HG02884 (cell line): ENCODE measurements at regions not wholly inside any gene's neighbourhood (a gene's known extent, or its start where the extent isn't known, plus 50 kb on each side); places are given as distances from the start of the nearest gene placed in this dataset.
"Not testable (repeated sequence)": the region's sequence is repeated elsewhere in the genome, so short reads cannot be mapped to it uniquely, and the experiment has no call there.

ENCODE experiments used
- ATAC-seq: cut with Tn5 transposase; IDR thresholded peaks from one replicate; pipeline ENCODE4 v1.9.1; 2021; ENCODE audit warnings: mild to moderate bottlenecking, moderate library complexity; ENCODE audit not compliant: unreplicated experiment

DNA sequence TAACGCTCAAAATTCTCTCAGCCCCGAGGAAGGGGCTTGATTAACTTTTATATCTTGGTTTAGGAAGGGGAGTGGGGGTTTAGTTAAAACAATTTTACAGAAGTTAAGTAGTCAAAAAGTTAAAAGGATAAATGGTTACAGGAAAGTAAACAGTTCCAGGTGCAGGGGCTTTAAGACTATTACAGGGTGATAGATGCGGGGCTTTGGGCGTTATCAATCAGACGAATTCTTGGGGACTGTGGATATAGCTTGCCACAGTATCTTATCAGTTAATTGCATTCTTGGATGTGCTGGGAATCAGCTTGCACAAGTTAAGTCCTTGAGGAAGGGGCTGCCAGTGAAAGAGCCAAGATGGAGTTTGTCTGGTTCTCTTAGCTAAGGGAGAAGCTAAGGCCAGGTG lies 616.2 kb downstream of the XPNPEP1 start:
- ATAC-seq, result not testable (repeated sequence)

DNA sequence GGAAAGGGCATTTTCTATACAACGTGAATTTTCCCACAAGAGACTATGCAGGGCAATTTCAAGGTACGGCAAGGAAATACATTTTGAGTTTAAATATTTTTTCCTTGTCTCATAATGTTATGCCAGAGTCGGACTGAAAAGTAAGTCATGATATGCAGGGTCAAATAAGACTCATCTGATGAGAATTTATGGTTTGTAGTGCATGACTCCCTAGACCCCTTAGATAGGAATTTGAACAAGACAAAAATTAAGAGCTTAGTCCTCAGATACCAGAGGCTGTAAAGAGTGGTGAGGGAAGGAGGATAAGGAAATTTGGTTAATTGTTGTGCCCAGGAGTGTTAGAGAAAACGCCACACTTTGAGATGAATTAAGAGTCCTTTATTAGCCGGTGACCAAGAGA lies 616.6 kb downstream of the XPNPEP1 start:
- no peak for ATAC-seq

DNA sequence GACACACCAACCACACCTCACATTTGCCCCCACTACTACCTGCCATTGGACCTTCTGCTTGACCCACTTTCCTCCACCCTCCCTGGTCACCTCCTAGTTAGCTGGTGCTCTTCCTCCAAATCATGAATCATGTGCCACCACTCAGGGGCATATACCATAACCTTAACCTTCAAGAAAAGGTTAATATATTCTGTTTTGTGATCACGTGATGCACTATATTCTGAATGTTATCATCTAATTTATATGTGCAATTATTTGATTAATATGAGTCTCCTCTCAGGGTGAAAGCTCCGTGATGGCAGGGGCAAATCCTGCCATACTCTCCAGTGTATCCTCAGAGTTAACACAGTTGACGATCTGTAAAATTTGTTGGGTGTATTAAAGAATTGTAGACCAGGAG lies 635.5 kb downstream of the XPNPEP1 start:
- no peak for ATAC-seq

DNA sequence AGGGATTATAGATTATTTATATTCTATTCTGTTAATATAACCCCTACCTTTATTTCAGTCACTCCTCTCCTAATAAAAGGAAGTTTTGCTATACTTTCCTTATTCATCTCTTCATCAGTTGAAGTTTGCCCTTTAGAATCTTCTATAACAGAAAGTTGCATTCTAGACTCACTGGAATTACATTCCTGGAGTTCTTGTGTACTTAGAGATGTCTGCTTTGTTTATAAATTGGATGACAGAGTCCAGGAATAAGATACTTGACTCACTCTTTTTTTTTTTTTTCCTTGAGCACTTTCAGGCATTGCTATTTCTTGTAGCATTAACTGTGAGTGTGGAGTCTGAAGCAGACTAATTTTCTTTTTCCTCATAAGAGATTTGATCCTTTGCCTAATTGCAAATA lies 640.8 kb downstream of the XPNPEP1 start:
- ATAC-seq, result no peak

DNA sequence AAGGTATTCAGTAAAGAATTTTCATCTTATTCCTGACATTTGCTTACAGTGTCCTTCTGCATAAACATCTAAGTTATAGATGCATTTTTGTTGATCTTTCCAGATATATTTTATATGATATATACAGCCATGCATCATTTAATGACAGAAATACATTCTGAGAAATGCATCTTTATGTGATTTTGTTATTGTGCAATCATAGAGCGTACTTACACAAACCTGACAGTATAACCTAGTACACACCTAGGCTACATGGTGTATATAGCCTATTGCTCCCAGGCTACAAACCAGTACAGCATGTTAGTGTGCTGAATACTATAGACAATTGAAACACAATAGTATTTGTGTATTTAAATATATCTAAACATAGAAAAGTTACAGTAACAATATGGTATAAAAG lies 642.0 kb downstream of the XPNPEP1 start:
- no peak for ATAC-seq

DNA sequence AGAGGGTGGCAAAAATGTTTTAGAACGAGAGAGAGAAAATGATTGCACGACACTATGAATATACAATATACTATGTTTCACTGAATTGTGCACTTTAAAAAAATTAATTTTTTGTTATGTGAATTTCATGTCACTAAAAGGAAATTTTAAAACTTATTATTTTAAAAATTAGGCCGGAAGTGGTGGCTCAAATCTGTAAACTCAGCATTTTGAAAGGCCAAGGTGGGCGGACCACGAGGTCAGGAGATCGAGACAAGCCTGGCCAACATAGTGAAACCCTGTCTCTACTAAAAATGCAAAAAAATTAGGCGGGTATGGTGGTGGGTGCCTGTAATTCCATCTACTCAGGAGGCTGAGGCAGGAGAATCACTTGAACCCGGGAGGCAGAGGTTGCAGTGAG lies 642.5 kb downstream of the XPNPEP1 start:
- no peak for ATAC-seq

DNA sequence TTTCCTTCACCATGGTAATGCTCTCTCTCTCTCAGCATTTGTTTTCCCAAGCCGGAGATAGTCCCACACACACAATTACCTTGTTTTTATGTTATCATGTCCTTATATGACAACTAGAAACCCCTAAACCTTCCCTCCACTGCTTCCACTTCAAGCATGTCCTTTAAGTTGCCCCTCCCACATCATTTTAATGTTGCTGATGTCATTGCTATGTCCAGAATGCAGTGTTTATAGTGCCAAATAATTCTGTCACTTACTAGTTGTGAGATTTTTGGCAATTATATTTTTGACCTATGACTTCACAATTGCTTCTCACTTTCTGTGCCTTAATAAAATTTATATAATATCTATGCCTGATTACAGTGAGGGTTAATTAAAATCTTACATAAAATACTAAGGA lies 645.9 kb downstream of the XPNPEP1 start:
- ATAC-seq, result no peak

DNA sequence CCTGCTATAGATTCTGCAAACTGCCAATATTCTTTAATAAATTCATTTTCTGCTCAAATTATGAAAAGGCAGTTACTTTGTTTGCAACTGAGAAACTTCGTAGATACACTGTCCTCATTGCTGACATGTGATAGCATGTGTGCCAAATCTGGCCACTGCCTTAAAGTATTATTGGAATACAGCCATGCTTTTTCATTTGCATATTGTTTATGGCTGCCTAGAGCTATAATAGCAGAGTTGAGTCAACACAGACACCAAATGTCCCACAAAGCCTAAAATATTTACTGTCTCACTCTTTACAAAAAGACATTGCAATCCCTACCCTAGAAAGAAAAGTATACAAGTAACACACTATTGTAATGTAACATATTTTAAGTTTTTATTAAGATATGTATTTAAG lies 647.4 kb downstream of the XPNPEP1 start:
- ATAC-seq, result no peak

DNA sequence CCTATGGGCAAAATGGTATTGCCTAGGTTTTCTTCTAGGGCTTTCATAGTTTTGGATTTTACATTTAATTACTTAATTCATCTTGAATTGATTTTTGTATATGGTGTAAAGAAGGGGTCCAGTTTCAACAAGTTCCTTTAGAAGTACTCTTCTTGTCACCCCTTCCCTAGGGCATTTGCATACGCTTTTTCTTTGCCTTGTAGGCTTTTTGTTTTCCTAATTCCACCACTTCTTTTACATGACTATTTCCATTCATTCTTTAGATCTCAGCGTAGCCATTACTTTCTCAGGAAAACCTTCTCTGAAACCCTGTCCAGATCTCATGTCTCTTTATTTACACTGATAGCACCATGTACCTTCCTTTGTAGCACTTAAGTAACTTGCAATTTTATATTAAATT lies 648.6 kb downstream of the XPNPEP1 start:
- no peak for ATAC-seq

DNA sequence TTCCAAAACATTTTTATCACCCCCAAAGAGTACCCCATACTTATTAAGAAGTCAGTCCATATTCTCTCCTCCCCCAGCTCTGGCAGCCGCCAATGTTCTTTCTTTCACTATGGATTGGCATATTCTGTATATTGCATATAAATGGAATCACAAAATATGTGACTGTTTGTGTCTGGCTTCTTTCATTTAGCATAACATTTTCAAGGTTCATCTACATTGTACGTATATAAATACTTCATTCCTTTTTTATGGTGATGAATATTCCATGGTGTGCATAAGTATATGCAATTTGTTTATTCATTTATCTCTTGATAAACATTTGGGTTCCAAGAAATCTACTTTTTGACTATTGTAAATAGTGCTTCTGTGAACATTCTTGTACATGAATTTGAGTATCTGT lies 653.1 kb downstream of the XPNPEP1 start:
- no peak for ATAC-seq

DNA sequence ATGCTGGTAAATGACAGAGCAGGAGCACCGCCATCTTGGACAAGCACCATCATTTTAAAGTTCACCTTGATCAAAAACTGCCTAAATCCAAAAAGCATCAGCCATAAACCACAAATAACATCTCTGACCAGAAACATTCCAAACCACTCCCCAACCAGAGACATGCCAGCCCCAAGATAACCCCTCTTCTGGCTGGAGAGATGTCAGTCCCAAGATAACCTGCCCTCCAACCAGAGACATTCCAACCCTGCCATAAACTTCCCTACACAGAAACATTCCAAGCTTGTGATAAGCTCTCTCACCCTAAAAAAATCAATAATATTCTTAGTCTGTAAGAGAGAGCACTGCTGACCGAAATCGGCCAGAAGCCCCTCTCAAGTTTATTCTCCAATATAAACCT lies 659.3 kb downstream of the XPNPEP1 start:
- no peak for ATAC-seq

DNA sequence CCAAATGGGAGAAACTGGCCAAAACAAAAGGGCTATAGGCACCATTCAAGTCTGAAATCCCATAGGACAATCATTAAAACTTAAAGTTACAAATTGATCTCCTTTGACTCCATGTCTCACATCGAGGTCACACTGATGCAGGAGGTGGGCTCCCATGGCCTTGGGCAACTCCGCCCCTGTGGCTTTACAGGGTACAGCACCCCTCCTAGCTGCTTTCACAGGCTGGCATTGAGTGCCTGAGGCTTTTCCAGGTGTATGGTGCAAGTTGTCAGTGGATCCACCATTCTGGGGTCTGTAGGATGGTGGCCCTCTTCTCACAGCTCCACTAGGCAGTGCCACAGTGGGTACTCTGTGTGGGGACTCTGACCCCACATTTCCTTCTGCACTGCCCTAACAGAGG lies 662.1 kb downstream of the XPNPEP1 start:
- ATAC-seq, result no peak

DNA sequence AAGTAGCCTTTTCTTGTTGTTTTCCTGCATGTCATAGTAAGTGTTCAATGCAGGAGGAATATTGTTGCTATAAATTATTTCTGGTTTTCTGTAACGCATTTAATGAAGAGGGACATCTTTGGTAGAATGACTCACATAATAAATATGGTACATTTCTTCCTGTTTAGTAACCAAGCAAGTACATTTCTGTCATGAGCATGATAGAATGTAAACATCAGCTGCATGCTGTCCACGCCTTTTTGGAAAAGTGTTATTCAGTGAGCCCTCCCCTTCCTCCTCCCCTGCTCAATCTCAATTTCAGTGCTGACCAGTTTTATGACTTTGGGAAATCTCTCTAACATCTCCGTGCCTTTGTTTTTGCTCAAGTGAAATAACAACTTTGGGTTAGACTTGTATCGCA lies 664.0 kb downstream of the XPNPEP1 start:
- no peak for ATAC-seq

DNA sequence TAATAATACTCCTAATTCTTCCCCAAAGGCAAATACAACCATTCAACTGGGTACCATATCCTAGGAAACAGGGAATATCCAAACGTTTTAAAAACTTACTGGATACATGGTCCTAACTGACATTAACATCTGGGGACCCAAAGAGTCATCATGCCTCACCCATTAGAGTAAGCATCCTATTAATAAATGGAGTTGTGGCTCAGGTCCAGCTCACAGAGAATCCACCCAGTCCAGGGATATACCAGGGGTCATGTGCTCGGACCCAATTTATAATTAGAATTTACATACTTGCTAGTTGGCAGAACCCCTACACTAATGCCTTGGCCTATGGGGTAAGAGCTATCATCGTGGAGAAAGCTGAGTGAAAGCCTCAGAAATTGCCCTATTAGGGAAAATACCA lies 670.0 kb downstream of the XPNPEP1 start:
- no peak for ATAC-seq

DNA sequence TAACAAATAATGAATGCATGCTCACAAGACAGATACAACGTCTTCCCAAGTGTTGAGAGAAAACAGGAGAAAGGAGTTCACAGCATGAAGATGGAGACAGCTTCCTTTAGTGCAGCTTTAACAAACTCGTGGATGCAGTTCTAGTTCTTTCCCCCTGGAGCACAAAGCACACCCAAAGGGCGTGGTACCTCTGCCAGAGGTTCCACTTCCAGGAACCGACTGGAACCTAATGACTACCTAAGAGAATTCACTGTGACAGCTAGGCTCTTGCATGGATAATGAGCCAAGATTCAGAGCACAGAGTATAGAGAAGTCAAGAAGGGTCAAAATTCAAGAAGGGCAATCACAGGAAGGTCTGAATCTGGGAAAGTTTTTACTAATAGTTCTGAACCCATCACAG lies 673.2 kb downstream of the XPNPEP1 start:
- no peak for ATAC-seq

DNA sequence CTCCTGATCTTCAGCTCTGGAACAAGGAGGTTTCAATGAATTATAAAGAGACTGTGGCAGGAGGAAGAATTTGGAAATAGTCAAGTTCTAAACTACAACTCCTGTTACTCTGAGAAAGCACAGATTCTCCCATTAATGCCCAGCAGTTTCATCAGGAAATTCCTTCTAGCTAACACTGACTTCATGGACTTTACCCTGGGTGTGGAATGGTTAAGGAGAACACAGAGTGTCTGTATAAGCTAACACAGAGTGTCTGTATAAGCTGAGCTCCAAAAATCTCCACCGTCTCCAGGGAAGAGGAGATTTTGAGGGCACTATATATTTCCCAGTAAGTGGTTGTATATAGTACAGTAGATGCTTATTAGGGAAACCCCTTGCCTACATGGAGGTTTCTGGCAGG lies 675.5 kb downstream of the XPNPEP1 start:
- ATAC-seq, result no peak

DNA sequence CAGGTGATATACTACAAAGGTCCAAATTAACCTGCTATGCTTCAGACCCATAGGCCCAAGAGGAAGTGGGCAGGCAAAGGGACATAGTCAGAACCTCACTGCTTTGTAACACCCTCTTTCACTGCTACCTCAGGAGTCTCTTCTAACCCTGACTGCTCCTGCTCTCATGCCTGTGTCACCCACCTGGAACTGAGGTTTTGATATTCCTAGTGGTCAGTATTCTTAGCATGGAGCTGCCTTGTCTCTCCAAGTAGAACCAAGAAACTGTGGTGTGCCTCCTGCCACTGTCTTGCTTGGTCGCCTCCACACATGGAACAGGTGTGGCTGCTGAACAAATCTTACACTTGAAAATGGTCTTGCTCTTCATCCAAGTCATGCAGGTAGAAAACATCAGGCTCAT lies 677.5 kb downstream of the XPNPEP1 start:
- ATAC-seq, result no peak

DNA sequence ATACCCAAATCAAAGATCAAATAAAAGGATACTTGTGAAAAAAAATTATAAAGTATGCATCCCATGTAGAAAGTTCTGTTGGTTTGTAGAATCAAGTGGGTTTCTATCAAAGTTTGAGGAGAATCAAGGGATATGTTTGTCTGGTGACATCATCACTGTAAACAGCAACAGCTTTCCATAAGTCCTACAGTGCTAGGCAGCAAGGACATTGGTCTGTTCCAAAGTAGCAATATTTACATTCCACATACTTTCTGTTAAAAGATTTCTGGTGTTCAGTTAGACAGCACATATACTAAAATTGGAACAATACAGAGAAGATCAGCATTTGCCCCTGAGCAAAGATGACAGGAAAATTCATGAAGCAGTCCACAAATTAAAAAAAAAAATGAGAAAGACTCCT lies 683.9 kb downstream of the XPNPEP1 start:
- no peak for ATAC-seq

DNA sequence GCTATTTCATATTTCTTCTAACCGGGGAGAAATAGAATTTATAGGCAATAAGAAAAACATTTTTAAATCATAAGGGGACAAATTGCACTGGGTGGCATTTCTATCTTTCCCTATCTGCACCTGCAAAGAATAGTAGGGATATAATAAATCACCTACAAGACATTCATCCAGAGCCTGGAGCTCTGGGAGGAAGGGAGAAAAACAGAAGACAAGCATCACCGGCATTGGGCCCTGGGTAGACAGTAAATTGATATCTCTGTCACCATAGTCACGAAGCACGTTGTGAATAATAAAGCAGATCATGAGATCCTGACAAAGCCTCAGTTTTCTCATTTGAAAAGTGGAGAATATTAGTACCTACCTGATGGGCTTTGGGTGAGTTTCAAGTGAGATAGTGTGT lies 685.6 kb downstream of the XPNPEP1 start:
- no peak for ATAC-seq

DNA sequence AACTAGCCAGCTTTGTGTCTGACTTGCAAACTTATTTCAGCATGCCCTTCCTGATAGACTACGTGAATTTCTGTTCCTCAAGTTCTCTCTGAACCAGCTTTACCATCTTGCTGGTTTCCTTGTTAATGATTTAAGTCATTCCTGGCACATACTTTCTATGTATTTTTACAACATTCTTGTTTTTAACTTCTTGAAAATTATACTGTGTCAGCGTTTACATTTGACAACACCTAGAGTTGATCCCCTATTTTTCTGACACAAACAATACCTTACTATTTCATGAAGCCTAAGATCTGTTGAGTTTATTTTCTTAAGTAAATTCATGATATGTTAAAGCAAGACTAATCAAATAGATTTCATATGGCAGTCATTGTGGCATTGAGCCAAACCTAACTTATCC lies 686.3 kb downstream of the XPNPEP1 start:
- no peak for ATAC-seq

DNA sequence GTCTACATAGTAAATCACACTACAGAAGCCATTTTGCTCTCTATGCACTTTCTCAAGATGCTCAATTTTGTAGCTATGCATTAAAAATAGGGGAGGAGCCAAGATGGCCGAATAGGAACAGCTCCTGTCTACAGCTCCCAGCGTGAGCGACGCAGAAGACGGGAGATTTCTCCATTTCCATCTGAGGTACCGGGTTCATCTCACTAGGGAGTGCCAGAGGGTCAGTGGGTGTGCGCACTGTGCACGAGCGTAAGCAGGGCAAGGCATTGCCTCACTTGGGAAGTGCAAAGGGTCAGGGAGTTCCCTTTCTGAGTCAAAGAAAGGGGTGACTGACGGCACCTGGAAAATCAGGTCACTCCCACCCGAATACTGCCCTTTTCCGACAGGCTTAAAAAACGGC lies 699.8 kb downstream of the XPNPEP1 start:
- ATAC-seq, result not testable (repeated sequence)

DNA sequence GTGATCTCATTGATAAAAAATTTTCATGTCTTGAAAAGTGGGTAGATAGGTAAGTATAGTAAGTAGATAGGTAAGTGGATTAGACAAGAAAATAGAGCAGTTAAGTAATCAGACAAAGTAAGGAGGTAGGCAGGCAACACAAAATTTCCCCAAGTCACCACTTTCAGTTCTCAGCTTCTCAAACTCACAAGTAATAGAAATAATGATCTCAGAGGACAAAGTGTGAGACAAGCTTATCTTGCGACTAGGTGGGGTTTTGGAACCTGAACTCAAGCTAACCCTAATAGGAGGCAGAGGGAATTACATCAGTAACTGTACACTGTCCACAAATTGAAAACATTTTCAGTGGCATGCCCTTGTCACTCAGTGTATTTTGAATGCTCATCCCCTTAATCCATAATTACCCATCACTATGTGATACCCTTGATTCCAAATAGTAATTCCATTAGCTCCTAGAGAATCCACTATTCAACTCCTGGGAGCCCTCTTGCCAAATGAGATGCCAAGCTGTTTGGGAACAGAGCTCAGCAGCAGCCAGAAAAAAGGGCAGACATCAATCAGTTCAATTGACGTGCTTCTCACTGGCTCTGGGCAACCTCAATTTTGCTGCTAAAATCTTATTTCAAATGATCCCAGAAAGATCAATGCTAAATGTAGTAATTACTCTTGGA lies 703.2 kb downstream of the XPNPEP1 start:
- no peak for ATAC-seq

DNA sequence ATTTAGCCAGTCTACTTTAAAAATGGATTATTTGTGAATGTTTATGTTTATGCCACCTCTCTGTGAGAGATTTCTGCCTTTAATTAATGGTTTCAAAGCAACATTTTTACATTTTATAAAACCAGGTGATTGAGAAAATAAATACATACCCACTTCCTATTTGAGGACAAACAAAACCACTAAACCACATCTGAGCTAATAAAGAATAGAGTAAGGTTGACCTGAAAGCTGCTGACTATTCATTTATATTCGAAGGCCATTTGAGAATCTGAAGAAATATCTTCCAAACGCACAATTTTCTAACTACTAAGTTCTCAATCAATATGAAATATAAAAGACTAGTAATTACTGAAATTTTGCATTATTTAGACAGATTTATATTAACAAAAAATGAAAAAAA lies 705.1 kb downstream of the XPNPEP1 start:
- ATAC-seq, result no peak
